IMR-90 (cell line): ENCODE measurements at regions not wholly inside any gene's neighbourhood (a gene's known extent, or its start where the extent isn't known, plus 50 kb on each side); places are given as distances from the start of the nearest gene placed in this dataset.

Source experiments
- ATAC-seq: fragments of 200-7000 bp; cut with Tn5 transposase; 2 replicates; pipeline ENCODE4 v1.9.1; 2020; ENCODE audit warnings: low read depth, mild to moderate bottlenecking, moderate library complexity
- BruUV-seq: library from RNA; stranded (reverse); fragments of 400-500 nt; replicated peaks from 2 replicates; lab custom pipeline; 2021; lab: Mats Ljungman, UMichigan
- CTCF ChIA-PET: fragments of 300-600 bp; formaldehyde crosslinking; extraction: SDS; loops from one replicate; lab custom pipeline; 2021; ENCODE audit warnings: antibody characterized with exemption; lab: Yijun Ruan, JAX
- POLR2A ChIA-PET: fragments of 300-600 bp; sonication (Branson Sonifier 250); formaldehyde crosslinking; loops from one replicate; lab custom pipeline; 2022; ENCODE audit warnings: antibody characterized with exemption; ENCODE audit not compliant: unreplicated experiment; lab: Charles Lee
- DNase-seq: peaks from one replicate; pipeline ENCODE4 v3.0.0; 2013
- H2AFZ ChIP-seq: replicated peaks from 2 replicates; pipeline ENCODE3; 2013; ENCODE audit warnings: low read length, mild to moderate bottlenecking; ENCODE audit not compliant: poor library complexity
- H2AK5ac ChIP-seq: 2 replicates; pipeline ENCODE4 v1.6.1; 2013; ENCODE audit warnings: low read depth, low read length, inconsistent platforms
- H2AK9ac ChIP-seq: replicated peaks from 2 replicates; pipeline ENCODE3; 2013; ENCODE audit warnings: mild to moderate bottlenecking, low read depth, low read length, moderate library complexity; ENCODE audit not compliant: poor library complexity
- H2BK120ac ChIP-seq: 2 replicates; pipeline ENCODE4 v1.6.1; 2013; ENCODE audit warnings: low read depth, low read length, inconsistent platforms
- H2BK15ac ChIP-seq: 3 replicates; pipeline ENCODE4 v1.6.1; 2013; ENCODE audit warnings: low read depth, low read length, inconsistent platforms
- H2BK20ac ChIP-seq: 2 replicates; pipeline ENCODE4 v1.6.1; 2013; ENCODE audit warnings: low read depth, mild to moderate bottlenecking, inconsistent platforms, low read length, moderate library complexity
- H2BK5ac ChIP-seq: 2 replicates; pipeline ENCODE4 v1.6.1; 2013; ENCODE audit warnings: mild to moderate bottlenecking, low read depth, low read length, inconsistent platforms; ENCODE audit not compliant: poor library complexity, severe bottlenecking
- H3K14ac ChIP-seq: replicated peaks from 2 replicates; pipeline ENCODE4 v1.6.1; 2013; ENCODE audit warnings: low read depth, low read length, inconsistent platforms
- H3K18ac ChIP-seq: 2 replicates; pipeline ENCODE4 v1.6.1; 2013; ENCODE audit warnings: low read depth, low read length, control low read depth
- H3K23ac ChIP-seq: 2 replicates; pipeline ENCODE4 v1.6.1; 2013; ENCODE audit warnings: low read depth, low read length, inconsistent platforms
- H3K27ac ChIP-seq: 2 replicates; pipeline ENCODE4 v1.5.1; 2013; ENCODE audit warnings: mild to moderate bottlenecking, control low read depth, low read length; ENCODE audit not compliant: insufficient read depth
- H3K27me3 ChIP-seq: 2 replicates; pipeline ENCODE4 v1.6.1; 2013; ENCODE audit warnings: low read length; ENCODE audit not compliant: control insufficient read depth, insufficient read depth
- H3K36me3 ChIP-seq: 2 replicates; pipeline ENCODE4 v1.6.1; 2013; ENCODE audit warnings: low read length, mixed read lengths; ENCODE audit not compliant: control insufficient read depth, insufficient read depth
- H3K4ac ChIP-seq: 2 replicates; pipeline ENCODE4 v1.6.1; 2013; ENCODE audit warnings: low read depth, low read length, inconsistent platforms
- H3K4me1 ChIP-seq: 2 replicates; pipeline ENCODE4 v1.6.1; 2013; ENCODE audit warnings: low read length, mixed read lengths; ENCODE audit not compliant: control insufficient read depth, insufficient read depth
- H3K4me2 ChIP-seq: 2 replicates; pipeline ENCODE4 v1.6.1; 2013; ENCODE audit warnings: low read depth, mild to moderate bottlenecking, control low read depth, low read length, moderate library complexity
- H3K4me3 ChIP-seq: 2 replicates; pipeline ENCODE4 v1.5.1; 2013; ENCODE audit warnings: low read depth, mild to moderate bottlenecking, control low read depth, low read length, moderate library complexity; ENCODE audit not compliant: insufficient read depth
- H3K56ac ChIP-seq: 2 replicates; pipeline ENCODE4 v1.6.1; 2013; ENCODE audit warnings: low read length, inconsistent platforms; ENCODE audit not compliant: insufficient read depth; ENCODE audit errors: extremely low read depth
- H3K79me1 ChIP-seq, 2 experiments: 2 replicates each; pipeline ENCODE4 v1.6.1; 2013; ENCODE audit warnings: low read length in 2 of 2, inconsistent platforms in 1 of 2, low read depth in 1 of 2
- H3K9ac ChIP-seq: 2 replicates; pipeline ENCODE4 v1.6.1; 2013; ENCODE audit warnings: low read depth, low read length, control low read depth
- H3K9me1 ChIP-seq: 2 replicates; pipeline ENCODE4 v1.6.1; 2013; ENCODE audit warnings: low read length, inconsistent platforms; ENCODE audit not compliant: insufficient read depth
- H3K9me3 ChIP-seq: 2 replicates; pipeline ENCODE4 v1.6.1; 2013; ENCODE audit warnings: low read length; ENCODE audit not compliant: control insufficient read depth, insufficient read depth
- H4K20me1 ChIP-seq: 2 replicates; pipeline ENCODE4 v1.6.1; 2013; ENCODE audit warnings: low read length, inconsistent platforms; ENCODE audit not compliant: insufficient read depth
- H4K5ac ChIP-seq: 2 replicates; pipeline ENCODE4 v1.6.1; 2013; ENCODE audit warnings: mild to moderate bottlenecking, low read depth, low read length, control low read depth
- H4K8ac ChIP-seq, 2 experiments: 2 replicates each; pipeline ENCODE4 v1.6.1; 2013; ENCODE audit warnings: low read depth in 2 of 2, low read length in 2 of 2, control low read depth in 1 of 2, inconsistent platforms in 1 of 2
- H4K91ac ChIP-seq: 2 replicates; pipeline ENCODE4 v1.6.1; 2013; ENCODE audit warnings: low read depth, low read length, inconsistent platforms; ENCODE audit not compliant: insufficient read depth
- CEBPB ChIP-seq: IDR thresholded peaks from 2 replicates; pipeline ENCODE4 v1.6.1; 2012; ENCODE audit warnings: low read depth, low read length, improper control_type of control experiment
- CHD1 ChIP-seq: IDR thresholded peaks from 2 replicates; pipeline ENCODE4 v1.6.1; 2012; ENCODE audit warnings: low read depth, low read length, improper control_type of control experiment
- FOS ChIP-seq: fragments of 150-350 bp; IDR thresholded peaks from 2 replicates; pipeline ENCODE4 v1.6.1; 2016; ENCODE audit warnings: low read depth, low read length
- MAFK ChIP-seq: IDR thresholded peaks from 2 replicates; pipeline ENCODE4 v1.6.1; 2012; ENCODE audit warnings: low read depth, low read length, improper control_type of control experiment
- MXI1 ChIP-seq: IDR thresholded peaks from 2 replicates; pipeline ENCODE4 v1.6.1; 2012; ENCODE audit warnings: low read depth, mild to moderate bottlenecking, low read length, moderate library complexity, borderline replicate concordance
- NFE2L2 ChIP-seq: fragments of 150-350 bp; IDR thresholded peaks from 2 replicates; pipeline ENCODE4 v1.6.1; 2016; ENCODE audit warnings: low read depth, mild to moderate bottlenecking, low read length
- RCOR1 ChIP-seq: IDR thresholded peaks from 2 replicates; pipeline ENCODE4 v1.6.1; 2012; ENCODE audit warnings: mild to moderate bottlenecking, low read length, improper control_type of control experiment; ENCODE audit not compliant: insufficient replicate concordance
- RFX5 ChIP-seq: IDR thresholded peaks from 2 replicates; pipeline ENCODE4 v1.8.0; 2012; ENCODE audit warnings: low read depth, mild to moderate bottlenecking, low read length, moderate library complexity
- SMC3 ChIP-seq: fragments of 150-350 bp; IDR thresholded peaks from 2 replicates; pipeline ENCODE4 v1.6.1; 2016; ENCODE audit warnings: low read depth, mild to moderate bottlenecking, antibody characterized with exemption, low read length, moderate library complexity
- WGBS, 2 experiments: methylation state at CpG; one replicate each; pipeline versions ENCODE4 v1.1.5 to v1.1.7; 2013; ENCODE audit warnings: missing lambda C conversion rate in 2 of 2; ENCODE audit not compliant: insufficient read length in 1 of 2; ENCODE audit errors: extremely low coverage in 2 of 2; 5-methylcytosine and 5-hydroxymethylcytosine counted together
- dilution Hi-C: fragments of 300-500 bp; cut with HindIII; formaldehyde crosslinking; loops from one replicate; pipeline ENCODE4 v1.14.3; 2018; ENCODE audit warnings: low sequenced_read_pairs; ENCODE audit not compliant: unreplicated experiment
- in situ Hi-C: fragments of 300-500 bp; cut with MboI; formaldehyde crosslinking; loops from 3 replicates; pipeline ENCODE4 v1.14.3; 2019; ENCODE audit warnings: low sequenced_read_pairs, inconsistent platforms, mixed read lengths
- intact Hi-C: fragments of 100-400 bp; cut with micrococcal nuclease; formaldehyde crosslinking; loops from 2 replicates; pipeline ENCODE4 v1.10.0; 2022

- no peaks in the 10 kb centered on the region for H3K79me1 ChIP-seq
- ChIA-PET CTCF (no interaction called here), POLR2A (no interaction called here)
- WGBS, 2 experiments, result no CpG with 5 or more reads among the region's 4 CpGs
- no peak overlapping the region for H3K23ac ChIP-seq
- no peak overlapping the region for H2AFZ ChIP-seq
- H3K14ac ChIP-seq, result no peak overlapping the region
- H3K9me3 ChIP-seq, result no peaks in the 10 kb centered on the region
- H3K4me2 ChIP-seq, result no peak overlapping the region
- H2AK9ac ChIP-seq, result no peak overlapping the region
- no TSS peak for BruUV-seq
- no peaks in the 10 kb centered on the region for H3K36me3 ChIP-seq
- H3K27ac ChIP-seq, result no peak overlapping the region
- no peak overlapping the region for H4K8ac ChIP-seq
- no peak overlapping the region for H3K18ac ChIP-seq
- dilution Hi-C loops, result no loop called here
- no peak overlapping the region for H2BK20ac ChIP-seq
- H2BK120ac ChIP-seq, result no peak overlapping the region
- H3K9me1 ChIP-seq, result no peaks in the 10 kb centered on the region
- no peak overlapping the region for H4K5ac ChIP-seq
- no peak for DNase-seq
- H2BK15ac ChIP-seq, result no peak overlapping the region
- intact Hi-C loops, result no loop called here
- in situ Hi-C loops, result no loop called here
- no peak overlapping the region for H3K9ac ChIP-seq
- H3K4me3 ChIP-seq, result no peak overlapping the region
- TF ChIP-seq RFX5 (no peak), FOS (no peak), RCOR1 (no peak), SMC3 (no peak), NFE2L2 (no peak), CHD1 (no peak), MAFK (no peak), CEBPB (no peak), MXI1 (no peak)
- H2BK5ac ChIP-seq, result no peak overlapping the region
- H2AK5ac ChIP-seq, result no peak overlapping the region
- no peak overlapping the region for H4K91ac ChIP-seq
- no peaks in the 10 kb centered on the region for H3K27me3 ChIP-seq
- ATAC-seq, result no peak
- no peaks in the 10 kb centered on the region for H3K4me1 ChIP-seq
- H3K4ac ChIP-seq, result no peak overlapping the region
- H3K56ac ChIP-seq, result no peak overlapping the region
- H4K20me1 ChIP-seq, result no peaks in the 10 kb centered on the region
Observed at GRCh38 chr7:91674470-91674869, 206.0 kb downstream of the MTERF1 start.
